ENCODE measurements at regions not wholly inside any gene's neighbourhood (a gene's known extent, or its start where the extent isn't known, plus 50 kb on each side); places are given as distances from the start of the nearest gene placed in this dataset.

DNA sequence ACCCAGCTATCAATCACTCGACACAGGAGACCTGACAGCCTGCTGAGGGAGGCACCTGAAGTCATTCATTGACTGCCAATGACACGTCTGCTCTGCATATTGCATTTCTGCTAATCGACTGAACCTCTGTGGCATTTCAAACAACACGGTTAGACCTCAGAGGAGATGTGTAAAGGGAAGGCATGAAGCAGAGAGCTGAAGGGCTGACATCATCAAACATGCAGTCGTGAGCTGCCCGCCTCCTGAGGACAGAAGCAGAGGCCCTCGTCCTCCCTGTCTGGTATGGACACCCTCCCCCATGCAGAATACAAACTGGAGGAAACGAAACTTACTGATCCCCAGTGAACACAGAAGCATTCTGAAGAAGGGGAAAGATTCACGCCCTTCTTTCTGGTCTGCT, 462.6 kb upstream of the MGMT start:
- no peak for DNase-seq (ENCODE audit: low read depth)
- Histone ChIP-seq H3K27me3 (ENCODE audit: control insufficient read depth, insufficient read depth, low read length) (no peaks in the 10 kb centered on the region), H3K36me3 (ENCODE audit: control insufficient read depth, insufficient read depth, low read length) (no peaks in the 10 kb centered on the region), H3K4me3 (ENCODE audit: low read depth, low read length) (no peak overlapping the region)
- TF ChIP-seq, protein P1, sequence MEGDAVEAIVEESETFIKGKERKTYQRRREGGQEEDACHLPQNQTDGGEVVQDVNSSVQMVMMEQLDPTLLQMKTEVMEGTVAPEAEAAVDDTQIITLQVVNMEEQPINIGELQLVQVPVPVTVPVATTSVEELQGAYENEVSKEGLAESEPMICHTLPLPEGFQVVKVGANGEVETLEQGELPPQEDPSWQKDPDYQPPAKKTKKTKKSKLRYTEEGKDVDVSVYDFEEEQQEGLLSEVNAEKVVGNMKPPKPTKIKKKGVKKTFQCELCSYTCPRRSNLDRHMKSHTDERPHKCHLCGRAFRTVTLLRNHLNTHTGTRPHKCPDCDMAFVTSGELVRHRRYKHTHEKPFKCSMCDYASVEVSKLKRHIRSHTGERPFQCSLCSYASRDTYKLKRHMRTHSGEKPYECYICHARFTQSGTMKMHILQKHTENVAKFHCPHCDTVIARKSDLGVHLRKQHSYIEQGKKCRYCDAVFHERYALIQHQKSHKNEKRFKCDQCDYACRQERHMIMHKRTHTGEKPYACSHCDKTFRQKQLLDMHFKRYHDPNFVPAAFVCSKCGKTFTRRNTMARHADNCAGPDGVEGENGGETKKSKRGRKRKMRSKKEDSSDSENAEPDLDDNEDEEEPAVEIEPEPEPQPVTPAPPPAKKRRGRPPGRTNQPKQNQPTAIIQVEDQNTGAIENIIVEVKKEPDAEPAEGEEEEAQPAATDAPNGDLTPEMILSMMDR (IDR thresholded peaks at IDR 0.05; ENCODE audit: insufficient read depth, low read length, poor library complexity, severe bottlenecking) = no peak

DNA sequence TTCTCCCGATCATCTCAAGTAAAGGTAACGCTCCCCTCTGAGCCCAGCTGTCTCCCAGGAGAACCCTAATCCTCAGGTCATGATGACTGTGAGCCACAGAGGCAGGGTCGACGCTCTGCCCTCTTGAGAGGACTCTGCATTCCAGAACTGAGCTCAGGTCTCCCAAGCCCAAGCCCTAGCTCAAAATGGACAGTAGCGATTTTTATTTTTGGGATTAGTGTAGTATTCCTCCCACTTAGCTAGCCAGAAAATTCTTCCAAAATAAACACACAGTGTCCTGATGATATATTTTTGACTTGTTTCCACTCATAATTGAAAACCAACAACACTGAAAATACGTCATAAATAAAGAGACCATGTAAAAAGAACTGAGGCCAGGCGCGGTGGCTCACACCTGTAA, 462.0 kb upstream of the MGMT start:
- H3K27me3 ChIP-seq (ENCODE audit: control insufficient read depth, insufficient read depth, low read length) = no peaks in the 10 kb centered on the region
- TF ChIP-seq, protein P1 (IDR thresholded peaks at IDR 0.05; ENCODE audit: insufficient read depth, low read length, poor library complexity, severe bottlenecking) = no peak
- H3K4me3 ChIP-seq (ENCODE audit: low read depth, low read length) = no peak overlapping the region
- H3K36me3 ChIP-seq (ENCODE audit: control insufficient read depth, insufficient read depth, low read length) = no peaks in the 10 kb centered on the region
- DNase-seq (ENCODE audit: low read depth) = no peak

DNA sequence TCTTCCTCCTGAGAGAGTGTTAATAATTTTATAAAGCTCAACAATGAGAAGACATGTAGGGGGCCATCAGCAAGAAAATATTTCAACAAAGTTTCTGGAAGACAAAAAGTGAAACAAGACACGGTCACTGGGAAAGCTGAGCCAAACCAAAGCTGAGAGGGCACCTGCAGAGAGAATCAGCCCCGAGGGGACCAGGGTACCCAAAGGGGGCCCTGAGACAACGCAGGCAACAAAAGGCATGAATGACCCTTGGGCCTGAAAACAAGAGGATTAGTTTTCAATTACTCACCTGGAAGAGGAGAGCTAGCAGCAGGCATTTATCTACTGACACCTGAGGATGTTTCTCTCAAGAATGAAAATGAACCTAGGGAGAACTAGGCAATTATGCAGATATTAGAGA, 461.2 kb upstream of the MGMT start:
- Histone ChIP-seq H3K4me3 (ENCODE audit: low read depth, low read length) (no peak overlapping the region), H3K36me3 (ENCODE audit: control insufficient read depth, insufficient read depth, low read length) (no peaks in the 10 kb centered on the region), H3K27me3 (ENCODE audit: control insufficient read depth, insufficient read depth, low read length) (no peaks in the 10 kb centered on the region)
- DNase-seq (ENCODE audit: low read depth) = no peak
- TF ChIP-seq, protein P1 (IDR thresholded peaks at IDR 0.05; ENCODE audit: insufficient read depth, low read length, poor library complexity, severe bottlenecking) = no peak

DNA sequence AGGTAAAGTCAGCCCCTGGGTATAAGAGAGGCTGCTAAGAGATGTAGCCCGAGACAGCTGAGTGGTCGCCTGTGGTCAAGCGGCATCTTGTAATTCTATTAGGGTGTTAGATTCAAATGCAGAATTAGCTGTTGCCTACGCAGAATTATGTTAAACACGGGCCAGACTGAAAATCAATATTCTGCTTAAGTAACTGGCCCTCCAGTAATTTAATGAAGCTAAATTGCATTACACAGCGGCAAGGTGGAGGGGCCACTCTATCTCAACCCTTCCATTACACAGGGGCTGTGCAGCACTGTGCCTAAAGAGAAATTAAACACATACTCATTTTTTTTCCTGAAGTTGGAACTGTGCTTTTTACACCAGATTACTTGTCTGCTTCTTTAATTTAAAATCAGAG, 448.5 kb upstream of the MGMT start:
- no peaks in the 10 kb centered on the region for H3K27me3 ChIP-seq (ENCODE audit: control insufficient read depth, insufficient read depth, low read length)
- no peak overlapping the region for H3K4me3 ChIP-seq (ENCODE audit: low read depth, low read length)
- no peak for DNase-seq (ENCODE audit: low read depth)
- TF ChIP-seq, protein P1 (IDR thresholded peaks at IDR 0.05; ENCODE audit: insufficient read depth, low read length, poor library complexity, severe bottlenecking) = no peak
- no peaks in the 10 kb centered on the region for H3K36me3 ChIP-seq (ENCODE audit: control insufficient read depth, insufficient read depth, low read length)

DNA sequence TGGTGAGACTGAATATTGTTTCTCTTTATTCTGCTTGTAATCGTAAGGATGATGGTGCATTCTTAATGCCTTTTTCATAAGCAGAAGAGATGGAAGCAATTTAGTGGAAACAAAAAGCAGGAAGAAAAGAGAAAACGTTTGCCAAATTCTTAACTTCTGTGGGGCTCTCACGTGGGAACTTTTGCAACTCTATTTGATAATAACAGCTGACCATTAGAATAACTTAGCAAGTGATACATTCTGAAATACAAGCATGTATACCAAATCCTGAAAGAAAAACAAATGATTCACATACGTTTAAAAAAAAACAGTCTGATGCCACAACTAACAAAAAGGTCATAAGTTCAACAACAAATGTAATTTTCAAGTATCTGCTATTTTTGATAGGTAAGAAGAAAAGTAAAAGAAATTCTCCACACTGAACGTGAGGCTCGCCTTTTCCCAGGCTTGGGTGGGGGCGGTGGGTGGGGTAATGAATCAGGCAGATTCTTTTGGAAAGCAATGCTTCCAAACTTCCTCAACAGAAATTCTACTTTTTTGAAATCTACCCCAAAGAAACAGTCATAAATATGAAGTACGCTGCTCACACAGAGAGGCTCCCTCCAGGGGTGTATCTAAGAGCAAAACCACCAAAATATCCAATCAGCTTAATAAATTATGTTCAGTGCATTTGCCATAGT, 446.2 kb upstream of the MGMT start:
- no peaks in the 10 kb centered on the region for H3K36me3 ChIP-seq (ENCODE audit: control insufficient read depth, insufficient read depth, low read length)

More for the DNA sequence above, 446.2 kb upstream of the MGMT start:
- Histone ChIP-seq H3K27me3 (ENCODE audit: control insufficient read depth, insufficient read depth, low read length) (no peaks in the 10 kb centered on the region), H3K4me3 (ENCODE audit: low read depth, low read length) (no peak overlapping the region)
- no peak for DNase-seq (ENCODE audit: low read depth)
- TF ChIP-seq, protein P1 (IDR thresholded peaks at IDR 0.05; ENCODE audit: insufficient read depth, low read length, poor library complexity, severe bottlenecking) = no peak

All from kidney epithelial cell (primary cell).